ENCODE measurements at regions not wholly inside any gene's neighbourhood (a gene's known extent, or its start where the extent isn't known, plus 50 kb on each side); places are given as distances from the start of the nearest gene placed in this dataset.

- Histone ChIP-seq H3K4me1 (no peaks in the 10 kb centered on the region), H3K36me3 (no peaks in the 10 kb centered on the region), H3K4me3 (no peak overlapping the region), H3K27me3 (no peaks in the 10 kb centered on the region), H3K9me3 (no peaks in the 10 kb centered on the region), H3K27ac (no peak overlapping the region)
- DNase-seq, result no peak
- intact Hi-C loops (cut with DNase I), result no loop called here
- ATAC-seq, result no peak
- no peak for TF ChIP-seq CTCF (IDR thresholded peaks at IDR 0.05)
Measured at GRCh38 chr2:125373293-125373692, 1282.7 kb upstream of the GYPC start.

DNA sequence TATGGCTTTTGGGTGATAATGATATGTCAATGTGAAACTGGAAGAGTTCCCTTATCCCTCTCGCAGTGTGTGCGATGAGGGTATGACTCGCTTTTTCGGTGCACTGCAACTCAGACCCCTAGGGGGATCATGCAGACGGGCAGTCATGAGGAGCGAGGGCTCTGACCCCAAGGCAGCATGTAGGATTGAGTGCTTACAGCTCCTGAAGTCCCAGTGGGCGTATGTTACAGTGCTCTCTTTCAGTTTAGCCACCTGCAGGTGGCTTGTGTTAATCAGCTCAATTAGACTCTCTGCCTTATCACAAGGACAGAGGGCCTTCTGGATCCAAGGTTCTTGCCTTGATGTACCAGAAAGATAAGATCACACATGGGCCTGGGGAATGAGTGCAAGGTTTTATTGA lies 1269.9 kb upstream of the GYPC start:
- H3K27ac ChIP-seq, result no peak overlapping the region
- TF ChIP-seq CTCF (IDR thresholded peaks at IDR 0.05), result no peak
- ATAC-seq (no peak), DNase-seq (no peak)
- H3K36me3 ChIP-seq, result no peaks in the 10 kb centered on the region
- no peak overlapping the region for H3K4me3 ChIP-seq
- no peaks in the 10 kb centered on the region for H3K27me3 ChIP-seq
- no peaks in the 10 kb centered on the region for H3K9me3 ChIP-seq
- intact Hi-C loops (cut with DNase I), result no loop called here
- H3K4me1 ChIP-seq, result no peaks in the 10 kb centered on the region

DNA sequence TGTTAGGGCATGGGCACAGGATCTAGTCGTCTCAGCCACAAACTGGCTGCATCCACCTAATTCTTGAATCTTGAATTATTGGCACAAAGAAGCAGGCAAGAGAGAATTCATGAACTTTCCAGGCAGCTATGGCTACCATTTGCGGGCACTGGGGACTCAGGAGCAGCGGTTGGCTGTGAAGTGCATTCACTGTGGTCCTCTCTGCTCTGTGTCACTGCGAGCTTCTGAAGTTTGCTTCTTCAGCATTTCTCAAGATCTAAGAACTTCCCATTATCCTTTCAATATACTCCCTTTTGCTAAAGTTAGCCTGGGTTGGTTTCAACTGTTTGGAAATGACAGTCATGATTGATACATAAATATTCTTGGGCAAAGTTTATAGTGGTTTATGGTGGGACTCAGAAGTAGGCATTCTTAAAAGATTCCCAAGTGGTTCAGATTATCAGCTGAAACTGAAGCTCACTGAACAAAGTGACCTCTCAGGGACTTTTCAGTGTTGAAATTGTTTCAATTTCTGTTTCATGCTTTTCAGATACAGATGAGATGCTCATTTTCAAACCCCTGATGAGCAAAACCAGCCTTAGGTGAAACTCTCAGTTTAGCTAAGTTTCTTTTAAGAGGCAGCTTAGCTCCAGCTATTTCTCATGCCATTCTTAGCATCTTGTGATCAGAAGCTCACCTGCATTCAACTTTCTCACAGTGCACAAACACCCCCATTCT lies 1258.3 kb upstream of the GYPC start:
- DNase-seq (no peak), ATAC-seq (no peak)
- H3K27ac ChIP-seq, result no peak overlapping the region
- intact Hi-C loops (cut with DNase I), result no loop called here
- H3K27me3 ChIP-seq, result no peaks in the 10 kb centered on the region
- TF ChIP-seq CTCF (IDR thresholded peaks at IDR 0.05), result no peak
- H3K36me3 ChIP-seq, result no peaks in the 10 kb centered on the region
- H3K4me3 ChIP-seq, result no peak overlapping the region
- H3K4me1 ChIP-seq, result no peaks in the 10 kb centered on the region
- no peaks in the 10 kb centered on the region for H3K9me3 ChIP-seq

DNA sequence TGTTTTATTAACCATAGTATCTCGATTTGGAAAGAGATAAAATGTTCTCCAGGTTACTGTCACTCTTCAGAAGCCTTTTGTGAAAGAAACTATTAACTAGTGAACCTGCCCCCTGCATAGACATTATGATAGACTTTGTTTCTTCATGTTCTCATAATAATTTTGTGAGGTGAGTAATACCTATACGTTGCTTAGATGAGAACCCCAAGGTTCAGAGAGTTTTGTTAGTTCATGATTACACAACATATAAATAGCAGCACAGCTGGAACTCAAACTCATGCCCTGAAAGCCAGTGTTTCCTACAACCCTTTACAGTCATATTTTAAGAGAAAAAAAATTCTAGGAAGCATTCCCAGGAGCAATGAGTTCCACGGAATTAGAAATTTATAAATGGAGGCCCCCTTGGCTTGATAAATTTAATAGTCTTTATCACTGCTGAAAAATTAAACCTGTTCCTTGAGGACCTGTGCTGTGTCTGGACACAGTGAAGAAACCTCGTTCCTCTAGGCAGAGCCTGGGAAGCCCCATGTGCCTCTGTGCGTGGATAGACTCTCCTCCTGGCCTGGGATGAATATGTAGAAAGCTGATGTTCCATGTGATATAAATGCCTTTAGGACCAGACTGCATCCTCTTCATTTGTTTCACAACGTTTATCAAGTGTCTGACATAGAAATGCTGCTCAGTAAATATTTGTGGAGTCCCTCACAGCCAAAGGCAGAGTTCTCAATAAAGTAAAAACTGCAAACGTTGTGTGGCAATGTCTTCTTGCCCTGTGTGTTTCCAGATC lies 1257.0 kb upstream of the GYPC start:
- Histone ChIP-seq H3K27ac (no peak overlapping the region), H3K4me1 (no peaks in the 10 kb centered on the region), H3K36me3 (no peaks in the 10 kb centered on the region), H3K4me3 (no peak overlapping the region), H3K27me3 (no peaks in the 10 kb centered on the region), H3K9me3 (no peaks in the 10 kb centered on the region)
- TF ChIP-seq CTCF (IDR thresholded peaks at IDR 0.05), result no peak
- no peak for DNase-seq
- intact Hi-C loops (cut with DNase I), result no loop called here
- no peak for ATAC-seq

DNA sequence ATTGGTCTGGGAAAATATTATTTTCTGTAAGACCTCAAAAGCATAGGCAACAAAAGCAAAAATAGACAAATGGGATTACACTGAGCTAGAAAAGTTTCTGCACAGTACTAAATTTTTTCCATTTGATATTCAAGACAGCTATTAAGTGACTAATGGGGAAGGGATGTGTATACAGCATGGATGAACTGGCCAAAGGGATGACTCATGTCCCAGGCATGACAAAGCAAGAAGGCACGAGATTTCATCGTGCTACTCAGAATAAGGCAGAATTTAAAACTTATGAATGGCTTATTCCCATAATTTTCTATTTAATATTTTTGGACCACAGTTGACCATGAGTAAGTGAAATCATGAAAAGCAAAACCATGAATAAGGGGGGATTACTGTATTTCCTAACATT lies 1250.1 kb upstream of the GYPC start:
- Histone ChIP-seq H3K36me3 (no peaks in the 10 kb centered on the region), H3K27me3 (no peaks in the 10 kb centered on the region), H3K4me3 (no peak overlapping the region), H3K9me3 (no peaks in the 10 kb centered on the region), H3K27ac (no peak overlapping the region), H3K4me1 (no peaks in the 10 kb centered on the region)
- DNase-seq, result no peak
- intact Hi-C loops (cut with DNase I), result no loop called here
- no peak for TF ChIP-seq CTCF (IDR thresholded peaks at IDR 0.05)
- ATAC-seq, result no peak

Measured in upper lobe of right lung (tissue), 1 donor.